ENCODE measurements at regions not wholly inside any gene's neighbourhood (a gene's known extent, or its start where the extent isn't known, plus 50 kb on each side); places are given as distances from the start of the nearest gene placed in this dataset.

DNA sequence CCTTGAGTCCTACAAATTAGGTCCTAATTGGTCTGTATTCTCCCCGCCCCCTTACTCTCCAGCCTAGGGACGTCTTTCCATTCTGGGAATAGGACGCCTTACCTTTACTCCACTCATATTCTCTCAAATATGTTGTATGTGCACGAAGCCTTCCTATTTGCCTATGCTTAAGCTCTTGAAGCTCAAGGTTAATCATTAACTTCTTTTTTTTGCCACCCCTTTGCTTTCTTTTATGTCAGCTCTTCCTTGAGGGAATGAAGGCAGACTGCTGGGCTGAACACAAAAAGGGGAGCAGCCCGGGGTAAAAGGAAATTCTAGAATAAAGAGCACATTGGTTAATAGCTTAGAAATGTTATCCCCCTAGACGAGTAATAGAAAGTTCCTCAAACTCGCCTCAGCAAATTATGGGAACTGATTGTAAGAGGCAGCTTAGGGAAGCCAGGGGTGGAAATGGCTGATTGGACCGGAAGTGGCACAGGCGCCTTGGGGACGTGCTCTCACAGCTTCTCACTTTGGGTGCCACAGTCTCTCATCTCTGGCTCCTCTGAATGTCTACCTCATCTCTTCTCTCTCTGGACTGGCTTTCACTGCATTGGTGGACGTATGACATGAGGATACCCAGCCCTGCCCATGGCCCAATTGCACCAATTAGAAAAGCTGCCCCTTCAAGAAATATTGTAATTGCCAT, 122.3 kb upstream of the IL12B start:
- no peak overlapping the region for H3K4me3 ChIP-seq (ENCODE audit: low read depth, low read length)

DNA sequence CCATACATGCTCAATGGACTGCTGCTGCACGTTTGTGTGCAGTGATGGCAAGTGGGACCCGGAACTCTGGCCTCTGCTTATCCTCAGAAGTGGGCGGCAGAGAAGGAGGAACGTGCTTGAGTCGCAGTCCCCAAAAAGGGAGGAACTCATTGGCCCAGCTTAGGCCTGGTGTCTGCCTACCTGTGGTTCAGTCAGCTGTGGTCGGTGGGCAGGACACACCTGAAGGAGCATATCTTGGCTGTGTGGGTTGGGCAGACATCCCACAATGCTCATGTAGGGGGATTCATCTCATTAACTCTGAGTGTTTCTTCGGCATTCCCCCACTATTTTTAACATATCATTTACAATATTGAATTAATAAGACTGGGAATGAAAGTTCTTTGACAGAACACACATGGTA, 122.9 kb upstream of the IL12B start:
- H3K4me3 ChIP-seq (ENCODE audit: low read depth, low read length) = no peak overlapping the region

DNA sequence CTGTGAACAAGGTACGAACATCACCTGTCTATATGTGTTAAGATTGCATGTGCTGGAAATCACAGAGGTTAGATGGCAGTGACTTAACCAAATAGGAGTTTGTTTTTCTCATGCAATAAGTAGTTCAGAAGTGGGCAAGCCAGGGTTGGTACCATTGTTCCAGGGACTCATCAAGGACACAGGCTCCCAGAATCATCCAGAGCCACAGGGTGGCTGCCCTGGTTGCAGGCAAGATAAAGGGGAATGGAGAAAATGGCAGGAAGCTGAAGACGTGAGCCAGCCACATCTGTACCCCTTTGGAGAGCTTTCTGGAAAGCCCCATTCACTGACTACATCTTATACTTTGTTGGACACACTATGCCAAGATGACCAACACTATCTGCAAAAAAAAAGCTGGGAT, 126.0 kb upstream of the IL12B start:
- no peak overlapping the region for H3K4me3 ChIP-seq (ENCODE audit: low read depth, low read length)

DNA sequence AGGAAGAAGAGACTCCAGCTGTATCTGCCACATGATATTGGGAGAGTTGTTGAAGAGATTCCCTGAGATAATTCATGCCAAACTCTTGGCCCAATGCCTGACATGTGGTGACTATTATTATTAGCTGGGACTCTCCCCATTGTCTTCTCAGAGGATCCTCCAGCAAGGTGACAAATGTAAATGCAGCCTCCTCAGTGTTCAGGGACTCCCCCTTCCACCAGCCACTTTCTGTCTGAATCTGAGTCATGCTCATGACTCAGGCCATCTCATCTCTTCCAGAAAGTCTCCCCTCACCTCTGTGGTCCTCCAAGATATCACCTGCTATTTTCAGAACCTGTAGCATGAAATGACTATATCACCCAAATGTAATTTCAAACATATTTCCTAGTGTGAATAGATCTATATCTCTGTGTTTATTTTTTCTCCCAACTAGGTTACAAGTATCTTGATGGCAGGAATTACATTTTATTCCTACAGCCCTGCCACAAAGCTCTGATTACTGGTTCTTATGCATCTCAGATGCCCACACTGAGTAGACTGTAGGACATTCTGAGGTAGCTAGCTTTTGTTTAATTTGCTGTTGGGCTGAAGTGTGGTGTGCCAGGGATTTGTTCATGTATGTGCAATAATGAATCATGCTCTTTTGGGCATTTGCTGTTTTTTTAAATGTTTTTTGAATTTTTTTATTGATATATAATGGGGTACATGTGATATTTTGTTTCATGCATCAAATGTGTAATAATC, 126.6 kb upstream of the IL12B start:
- no peak overlapping the region for H3K4me3 ChIP-seq (ENCODE audit: low read depth, low read length)

DNA sequence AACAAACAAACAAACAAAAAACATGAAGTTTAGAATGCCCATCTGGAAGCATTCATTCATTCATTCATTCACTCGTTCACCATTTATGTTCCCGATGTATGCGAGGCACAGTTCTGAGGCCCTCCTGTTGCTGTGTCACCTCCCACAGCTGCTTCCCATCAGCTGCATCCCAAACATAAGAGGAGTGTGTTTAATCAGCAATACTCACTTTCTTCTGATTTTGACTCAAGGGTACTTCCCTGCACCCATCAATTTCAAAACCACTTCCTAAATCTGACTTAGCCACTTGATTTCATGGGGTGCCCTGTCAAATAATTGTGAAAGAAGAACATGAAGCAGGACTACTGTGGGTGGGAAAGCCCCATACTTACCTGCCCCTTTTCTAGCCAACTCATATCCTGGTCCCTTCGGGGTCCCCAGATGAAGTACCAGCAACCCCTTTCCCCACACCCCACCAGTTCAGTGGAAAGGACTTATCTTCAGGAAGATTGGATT, 128.0 kb upstream of the IL12B start:
- no peak overlapping the region for H3K4me3 ChIP-seq (ENCODE audit: low read depth, low read length)

DNA sequence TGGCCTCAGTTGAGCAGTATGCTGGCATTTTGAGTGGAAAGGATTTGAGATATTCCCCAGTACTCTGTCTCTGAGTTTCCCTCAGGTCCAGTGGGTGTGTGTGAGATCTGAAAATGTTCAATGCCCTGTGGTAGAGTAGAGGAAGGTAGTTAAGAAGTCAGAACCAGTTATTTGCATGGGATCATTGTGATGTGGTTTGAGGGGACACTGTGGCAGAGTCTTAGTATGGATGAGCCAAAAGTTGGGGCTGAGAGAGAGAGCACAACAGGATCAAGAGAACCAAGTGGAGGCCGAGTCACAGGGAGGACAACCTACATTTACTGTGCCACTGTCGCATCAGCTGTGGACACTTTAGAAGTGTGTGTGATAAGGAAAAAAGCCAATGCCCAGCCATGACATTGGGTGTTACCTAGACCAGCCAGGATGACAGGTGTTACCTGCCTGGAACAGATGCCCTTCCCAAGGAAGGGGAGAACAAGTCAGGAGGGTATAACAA, 128.9 kb upstream of the IL12B start:
- H3K4me3 ChIP-seq (ENCODE audit: low read depth, low read length) = no peak overlapping the region

DNA sequence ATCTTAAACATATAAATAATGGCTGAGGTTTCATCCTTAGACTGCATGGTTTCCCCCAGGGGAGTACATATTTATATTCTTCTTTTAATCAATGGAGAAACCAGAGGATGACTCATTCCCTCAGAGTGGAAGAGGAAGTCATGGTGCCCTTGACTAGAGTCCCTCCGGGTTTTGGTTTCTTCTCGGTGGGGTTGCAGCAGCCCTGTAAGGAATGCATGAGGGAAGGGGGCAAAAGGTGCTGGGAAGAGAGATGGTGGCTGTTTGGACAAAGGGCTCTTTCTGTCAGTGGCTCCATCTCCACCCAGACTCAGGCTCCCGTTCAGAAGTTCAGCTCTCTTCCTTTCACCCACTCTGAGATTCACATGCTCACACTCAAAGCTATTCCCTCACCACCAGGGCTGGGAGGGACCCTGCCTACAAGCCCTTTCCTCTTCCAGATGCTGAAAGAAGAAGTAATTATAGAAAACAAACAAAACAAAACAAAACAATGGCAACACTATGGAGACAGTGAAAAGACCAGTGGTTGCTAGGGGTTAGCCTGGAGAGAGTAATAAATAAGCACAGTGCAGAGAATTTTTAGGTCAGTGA, 129.8 kb upstream of the IL12B start:
- no peak overlapping the region for H3K4me3 ChIP-seq (ENCODE audit: low read depth, low read length)

DNA sequence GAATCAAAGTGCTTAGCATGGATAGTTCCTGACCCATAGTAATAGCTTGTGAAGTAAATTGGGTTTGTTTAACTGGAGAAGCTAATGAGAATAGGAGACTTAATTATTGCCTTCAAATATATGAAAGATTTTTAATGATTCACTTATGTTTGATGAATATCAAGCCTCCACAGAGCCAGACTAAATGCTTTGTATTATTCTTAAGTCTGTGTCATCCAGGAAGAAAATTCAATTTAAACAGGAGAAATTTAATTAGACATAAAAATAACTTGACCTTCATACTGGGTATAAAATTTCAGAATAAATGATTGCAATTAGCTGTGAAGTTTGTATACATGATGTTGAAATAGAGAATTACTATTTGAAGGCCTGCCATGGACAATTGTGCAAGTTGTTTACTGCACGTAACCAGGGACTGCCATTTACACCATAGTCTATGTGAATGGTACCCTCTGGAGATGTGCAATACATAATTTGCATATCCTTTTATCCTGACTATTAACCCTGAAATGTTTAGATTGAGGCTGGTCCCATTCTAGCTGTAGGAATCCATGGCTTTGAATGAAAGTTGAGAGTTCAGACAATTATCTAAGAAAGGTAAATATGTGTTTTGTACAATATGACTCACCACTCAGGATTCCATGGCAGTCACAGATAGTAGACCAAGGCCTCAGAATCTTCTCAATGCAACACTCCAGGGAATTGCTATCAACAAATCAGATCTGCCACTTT, 133.5 kb upstream of the IL12B start:
- no peak overlapping the region for H3K4me3 ChIP-seq (ENCODE audit: low read depth, low read length)

DNA sequence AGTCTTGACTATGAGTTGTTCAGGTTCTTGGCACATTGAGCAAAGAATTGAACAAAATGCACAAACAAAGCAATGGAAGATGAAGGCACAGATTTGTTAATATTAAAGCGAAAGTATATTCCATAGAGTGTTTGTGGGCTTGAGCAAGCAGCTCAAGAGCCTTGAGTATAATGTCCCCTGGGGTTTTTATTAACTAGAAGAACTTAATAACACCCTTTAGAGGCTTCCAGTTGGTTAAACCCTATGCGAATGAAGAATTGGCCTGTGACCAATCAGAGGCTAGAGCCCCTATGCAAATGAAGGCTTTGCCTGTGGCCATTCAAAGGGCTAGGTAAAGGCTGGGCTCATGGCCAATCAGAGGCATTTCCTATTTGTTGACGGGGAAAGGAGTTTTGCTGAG, 135.3 kb upstream of the IL12B start:
- H3K4me3 ChIP-seq (ENCODE audit: low read depth, low read length) = no peak overlapping the region

DNA sequence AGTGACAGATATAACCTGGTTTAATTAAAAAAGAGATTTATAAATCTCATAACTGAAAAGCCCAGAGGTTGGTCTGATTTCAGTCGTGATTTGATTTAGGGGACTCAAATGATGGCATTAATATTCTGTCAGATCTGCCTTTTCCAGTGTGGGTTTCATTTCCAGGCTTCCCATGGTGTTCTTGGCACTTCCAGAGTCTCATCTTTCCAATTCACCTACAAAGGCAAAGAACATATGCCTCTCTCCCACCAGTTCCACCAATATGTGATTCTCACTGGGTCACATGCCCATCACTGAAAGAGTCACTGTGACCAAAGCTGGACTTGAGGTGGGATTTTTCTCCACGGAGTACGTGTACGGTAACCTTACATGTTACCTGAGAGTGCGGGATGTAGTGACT, 137.4 kb upstream of the IL12B start:
- H3K4me3 ChIP-seq (ENCODE audit: low read depth, low read length) = no peak overlapping the region

DNA sequence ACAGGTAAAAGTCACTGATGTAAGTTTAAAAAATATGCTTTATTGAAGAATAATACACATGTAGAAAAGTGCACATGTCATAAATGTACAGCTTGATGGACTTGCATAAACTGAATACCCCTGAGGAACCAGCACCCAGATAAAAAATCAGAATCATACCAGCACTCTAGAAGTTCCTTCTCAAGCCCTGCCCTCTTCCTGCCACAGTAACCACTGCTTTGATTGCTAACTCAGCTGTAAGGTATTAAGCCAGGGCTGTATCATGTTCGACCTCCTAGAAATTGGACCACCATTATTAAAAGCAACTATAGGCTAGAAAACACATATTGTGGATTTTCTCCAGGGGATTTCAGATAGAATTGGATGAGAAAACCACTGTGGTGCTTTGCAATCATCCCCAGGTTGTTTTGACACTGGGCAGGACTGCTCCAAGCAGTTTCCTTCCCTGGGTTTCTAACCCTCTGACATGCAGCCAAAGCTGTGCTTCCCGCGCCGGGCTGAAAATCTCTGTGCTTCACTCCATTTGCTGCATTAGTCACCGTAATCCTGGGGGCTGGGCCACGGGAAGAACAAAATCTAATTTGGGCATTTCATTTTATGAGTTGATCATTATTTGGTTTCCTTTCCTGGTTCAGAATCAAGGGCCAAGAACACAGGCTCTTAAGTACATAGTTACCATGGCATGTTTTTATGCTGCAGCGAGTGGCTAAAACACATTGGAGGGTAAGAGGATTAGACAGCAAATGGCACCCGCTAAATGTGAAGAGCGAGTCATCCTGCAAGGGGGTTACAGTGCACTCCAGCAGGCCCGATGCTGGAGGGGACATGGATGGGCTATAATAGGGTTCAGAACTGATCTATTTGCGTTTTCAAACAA, 139.4 kb upstream of the IL12B start:
- H3K4me3 ChIP-seq (ENCODE audit: low read depth, low read length) = no peak overlapping the region

DNA sequence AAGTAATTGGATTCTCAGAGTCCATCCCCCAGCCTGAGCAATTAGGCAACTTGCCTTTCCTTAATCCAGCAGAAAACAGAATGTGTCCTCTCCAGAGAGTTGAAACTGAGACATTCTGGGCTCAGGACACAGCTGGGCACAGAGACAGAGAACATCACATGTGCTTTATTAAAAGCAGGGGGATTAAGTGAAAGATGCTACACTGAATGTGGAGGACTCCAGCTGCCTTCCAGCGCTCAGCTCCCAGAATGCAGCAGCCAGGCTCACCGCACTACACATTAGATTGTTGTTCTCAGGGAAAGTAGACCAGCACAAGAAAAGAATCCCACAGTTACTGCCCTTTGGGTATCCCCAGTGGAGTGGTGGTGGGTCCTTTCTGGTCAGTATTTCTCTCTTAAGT, 141.6 kb upstream of the IL12B start:
- H3K4me3 ChIP-seq (ENCODE audit: low read depth, low read length) = no peak overlapping the region

DNA sequence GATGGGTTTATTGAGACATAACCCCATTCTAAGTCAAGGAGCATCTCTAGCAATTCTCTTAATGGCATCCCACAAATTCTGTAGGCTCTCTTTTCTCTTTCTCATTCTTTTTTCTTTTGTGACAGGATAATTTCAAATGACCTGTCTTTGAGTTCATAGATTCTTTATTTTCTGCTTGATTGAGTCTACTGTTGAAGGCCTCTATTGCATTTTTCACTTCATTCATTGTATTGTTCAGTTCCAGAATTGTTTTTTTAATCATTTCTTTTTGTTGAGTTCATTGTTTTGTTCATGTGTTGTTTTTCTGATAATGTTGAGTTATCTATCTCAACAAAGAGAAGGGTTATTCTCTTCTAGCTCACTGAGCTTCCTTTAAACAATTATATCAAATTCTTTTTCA, 144.7 kb upstream of the IL12B start:
- no peak overlapping the region for H3K4me3 ChIP-seq (ENCODE audit: low read depth, low read length)

DNA sequence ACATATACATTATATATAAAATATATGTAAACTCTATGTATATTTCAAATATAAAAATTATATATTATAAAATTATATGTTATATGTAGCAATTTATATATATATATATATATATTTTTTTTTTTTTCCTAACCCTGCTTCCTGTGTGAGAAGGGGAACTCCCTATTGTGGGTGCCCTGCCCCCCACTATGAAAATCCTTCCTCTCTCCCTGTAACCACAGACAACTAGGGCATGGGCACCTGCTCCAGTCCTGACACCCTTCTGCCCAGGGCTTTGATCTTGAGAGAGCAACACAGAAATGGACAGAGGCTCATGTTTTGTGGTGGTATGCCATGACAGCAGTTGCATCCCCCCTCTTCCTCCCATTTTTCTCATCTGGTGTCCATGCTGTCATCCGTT, 148.7 kb upstream of the IL12B start:
- H3K4me3 ChIP-seq (ENCODE audit: low read depth, low read length) = no peak overlapping the region

DNA sequence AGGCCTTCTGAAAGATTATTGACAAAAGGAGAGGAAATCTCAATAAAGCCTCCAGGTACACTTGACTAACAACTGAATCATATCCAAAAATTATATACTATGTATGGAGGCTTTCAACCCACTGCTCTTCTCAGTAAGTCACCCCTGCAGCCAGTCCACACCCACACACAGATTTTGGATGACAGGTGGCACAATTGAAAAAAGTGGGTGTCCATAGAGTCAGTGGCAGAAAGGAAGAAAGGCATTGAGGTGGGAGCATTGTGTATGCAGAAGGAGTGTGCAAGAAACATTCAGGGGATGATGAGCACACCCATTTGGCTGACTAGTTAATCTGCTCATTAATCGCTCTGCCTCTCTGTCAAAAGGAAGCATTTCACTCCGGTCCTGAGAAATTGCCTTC, 150.6 kb upstream of the IL12B start:
- no peak overlapping the region for H3K4me3 ChIP-seq (ENCODE audit: low read depth, low read length)

DNA sequence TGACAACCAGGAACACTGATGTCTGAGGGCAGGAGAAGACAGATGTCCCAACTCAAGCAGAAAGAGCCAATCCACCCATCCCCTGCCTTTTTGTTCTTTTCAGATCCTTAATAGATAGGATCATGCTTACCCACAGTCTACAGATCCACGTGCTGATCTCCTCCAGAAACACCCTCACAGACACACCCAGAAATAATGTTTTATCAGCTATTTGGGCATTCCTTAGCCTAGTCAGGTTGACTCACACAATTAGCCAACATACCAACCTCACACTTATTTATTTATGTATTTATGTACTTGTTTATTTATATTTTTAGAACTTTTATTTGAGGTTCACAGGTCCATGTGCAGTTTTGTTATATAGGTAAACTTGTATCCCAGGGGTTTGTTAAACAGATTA, 151.5 kb upstream of the IL12B start:
- H3K4me3 ChIP-seq (ENCODE audit: low read depth, low read length) = no peak overlapping the region

DNA sequence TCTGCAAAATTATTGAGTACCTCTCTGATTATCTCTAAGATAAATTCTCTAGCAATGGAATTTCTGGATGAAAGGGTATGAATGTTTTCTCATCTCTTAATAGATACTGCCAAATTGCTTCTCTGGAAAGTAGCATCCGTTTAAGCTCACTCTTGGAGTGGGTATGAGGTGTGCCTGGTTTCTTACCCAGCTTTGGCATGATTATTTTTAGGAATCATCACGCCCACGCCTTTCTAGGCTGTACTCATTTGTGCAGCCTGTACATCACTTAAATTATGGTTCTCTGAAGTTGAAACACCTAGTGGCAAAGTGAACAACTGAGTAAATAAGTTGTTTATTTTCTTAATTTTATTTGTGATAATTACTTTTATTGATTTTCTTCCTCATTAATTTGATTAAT, 156.5 kb upstream of the IL12B start:
- no peak overlapping the region for H3K4me3 ChIP-seq (ENCODE audit: low read depth, low read length)

DNA sequence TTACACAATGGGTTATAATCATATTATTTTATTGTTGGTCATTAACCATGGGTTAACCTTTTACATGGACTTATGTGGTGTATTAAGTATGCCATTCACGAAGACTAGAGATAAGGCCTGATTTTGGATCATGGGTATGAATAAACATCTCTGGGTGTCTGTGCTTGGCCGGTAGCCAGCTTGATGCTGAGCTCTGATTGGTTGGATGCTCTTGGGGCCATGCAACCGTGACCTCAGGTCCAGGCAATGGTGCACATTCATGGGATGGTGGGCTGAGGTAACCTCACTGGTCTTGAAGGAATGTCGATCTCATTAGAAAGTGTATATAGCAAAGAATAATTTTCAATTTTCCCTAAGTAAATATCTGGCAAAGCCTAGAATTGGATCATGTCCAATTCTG, 158.2 kb upstream of the IL12B start:
- H3K4me3 ChIP-seq (ENCODE audit: low read depth, low read length) = no peak overlapping the region

DNA sequence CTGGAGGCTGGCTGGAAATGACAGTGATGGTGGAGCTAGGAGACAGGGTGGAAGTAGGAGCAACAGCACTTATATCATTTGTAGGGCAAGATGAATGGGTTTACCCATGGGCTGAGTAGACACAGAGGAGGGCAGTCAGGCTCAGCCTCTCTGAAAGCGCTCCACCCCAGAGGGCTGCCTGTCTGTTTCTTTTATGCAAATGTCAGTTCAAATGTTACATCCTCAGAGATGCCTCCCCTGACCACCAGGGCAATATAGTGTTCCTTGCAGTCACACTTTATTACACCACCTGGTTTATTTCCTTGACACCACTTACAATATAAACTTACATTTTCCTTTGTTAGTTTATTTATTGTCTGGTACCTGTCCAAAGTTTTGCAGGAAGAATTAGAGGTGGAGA, 159.5 kb upstream of the IL12B start:
- no peak overlapping the region for H3K4me3 ChIP-seq (ENCODE audit: low read depth, low read length)

DNA sequence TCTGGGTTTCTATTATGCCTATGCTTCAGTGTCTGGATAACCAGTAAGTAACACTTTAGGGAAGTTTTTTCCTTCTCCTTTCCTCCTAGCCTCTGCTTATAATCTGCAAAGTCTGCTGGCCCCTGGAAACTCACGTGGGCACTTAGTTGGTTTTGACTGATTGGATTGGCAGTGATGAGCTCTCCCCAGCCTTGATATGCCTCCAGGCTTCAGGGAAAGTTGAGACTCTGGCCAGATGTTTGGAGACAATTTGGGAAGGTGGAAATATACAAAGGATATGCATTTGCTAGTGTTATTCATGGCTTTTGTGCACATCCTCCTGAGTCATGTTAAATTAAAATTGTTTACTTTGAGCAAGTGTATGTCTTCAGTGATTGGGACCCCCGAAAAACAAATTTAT, 160.2 kb upstream of the IL12B start:
- H3K4me3 ChIP-seq (ENCODE audit: low read depth, low read length) = no peak overlapping the region
